Right ventricle myocardium superior (tissue), 1 donor: ENCODE measurements at regions not wholly inside any gene's neighbourhood (a gene's known extent, or its start where the extent isn't known, plus 50 kb on each side); places are given as distances from the start of the nearest gene placed in this dataset.

Experiments used
- ATAC-seq: fragments of 200-7000 bp; cut with Tn5 transposase; one replicate; pipeline ENCODE4 v1.9.1; 2020; ENCODE audit warnings: mild to moderate bottlenecking; ENCODE audit not compliant: poor library complexity
- DNase-seq: peaks from one replicate; pipeline ENCODE4 v3.0.0-alpha.2; 2020
- intact Hi-C: fragments of 100-400 bp; cut with DNase I; formaldehyde crosslinking; loops from one replicate; pipeline ENCODE4 v1.11.2; 2022
- donor health status: DM: no; HTN: yes; CAD: no; lungs with severe emphysema.

- ATAC-seq, result no peak
- intact Hi-C loops, result no loop called here
- no peak for DNase-seq
Measured at GRCh38 chr6:90787446-90787845, 200.6 kb upstream of the MAP3K7 start.

DNA sequence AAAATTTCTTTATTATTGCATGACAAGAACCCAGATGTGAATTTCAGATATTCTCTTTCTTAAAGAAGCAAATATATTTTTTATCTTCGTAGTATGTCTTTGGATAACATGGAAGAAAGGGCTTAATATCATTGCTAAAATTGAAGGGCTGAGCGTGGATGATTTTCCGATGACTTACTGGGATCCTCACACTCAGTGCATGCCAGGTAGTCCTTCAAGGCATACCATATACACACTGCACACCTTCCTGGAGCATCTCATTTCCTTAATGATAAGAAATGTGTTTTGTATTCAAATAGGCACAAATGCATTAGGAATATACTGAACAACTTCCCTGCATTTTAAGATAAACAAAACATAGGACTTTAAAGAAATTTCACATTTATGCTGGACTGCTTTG lies 193.9 kb upstream of the MAP3K7 start:
- no peak for DNase-seq
- intact Hi-C loops, result no loop called here
- no peak for ATAC-seq

DNA sequence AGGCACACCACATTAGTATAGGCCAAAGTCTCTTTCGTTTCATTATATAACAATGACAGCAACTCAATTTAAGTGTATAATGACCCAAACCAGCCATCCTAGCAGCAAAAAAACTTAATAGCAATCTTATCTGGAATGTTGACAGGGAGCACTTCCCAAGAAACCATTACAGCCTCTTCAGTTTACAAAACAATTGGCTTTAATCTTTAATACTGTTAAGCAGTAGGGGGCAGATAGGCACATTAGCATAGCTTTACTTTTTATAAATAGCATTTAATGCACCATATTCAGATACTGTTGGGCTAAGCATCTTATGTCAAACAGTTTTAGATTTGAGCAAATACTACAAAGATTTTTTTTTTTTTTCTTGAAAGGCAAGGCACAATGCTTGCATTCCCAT lies 193.3 kb upstream of the MAP3K7 start:
- DNase-seq (no peak), ATAC-seq (no peak)
- intact Hi-C loops, result no loop called here

DNA sequence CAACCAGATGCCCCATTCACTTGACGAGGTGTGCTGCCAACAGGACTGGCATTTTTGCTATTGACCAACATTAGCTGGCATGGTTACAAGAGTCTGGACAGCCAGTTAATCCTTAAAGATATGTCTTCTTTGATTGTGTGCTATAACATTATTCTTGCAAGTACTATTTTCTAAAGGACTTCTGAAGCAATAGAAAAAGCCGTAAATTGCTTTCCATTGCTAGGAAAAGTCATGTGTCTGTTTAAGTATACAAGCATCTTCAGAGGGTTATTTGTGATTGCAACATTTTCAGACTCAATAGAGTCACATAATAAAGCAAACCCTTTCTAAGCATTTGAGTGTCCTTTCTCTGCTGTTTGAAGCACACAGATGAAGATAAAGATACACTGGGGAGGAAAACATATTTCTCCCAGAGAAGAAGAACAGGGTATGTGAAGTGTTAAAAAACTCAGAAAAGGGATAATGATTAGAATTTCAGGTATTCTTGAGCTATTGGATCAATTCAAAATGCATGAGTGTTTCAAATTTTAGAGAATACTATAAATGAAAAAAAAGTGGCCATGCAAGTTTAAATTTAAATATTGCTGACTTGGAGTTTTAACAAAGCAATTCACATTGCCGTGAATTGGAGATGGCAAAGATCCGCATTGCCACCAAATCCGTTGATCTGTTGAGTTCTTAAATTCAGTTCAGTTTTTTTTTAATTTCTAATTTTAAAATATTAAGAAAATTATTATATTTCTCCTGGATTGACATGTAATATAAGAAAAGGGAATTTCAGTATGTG lies 191.7 kb upstream of the MAP3K7 start:
- DNase-seq (no peak), ATAC-seq (no peak)
- intact Hi-C loops, result no loop called here

DNA sequence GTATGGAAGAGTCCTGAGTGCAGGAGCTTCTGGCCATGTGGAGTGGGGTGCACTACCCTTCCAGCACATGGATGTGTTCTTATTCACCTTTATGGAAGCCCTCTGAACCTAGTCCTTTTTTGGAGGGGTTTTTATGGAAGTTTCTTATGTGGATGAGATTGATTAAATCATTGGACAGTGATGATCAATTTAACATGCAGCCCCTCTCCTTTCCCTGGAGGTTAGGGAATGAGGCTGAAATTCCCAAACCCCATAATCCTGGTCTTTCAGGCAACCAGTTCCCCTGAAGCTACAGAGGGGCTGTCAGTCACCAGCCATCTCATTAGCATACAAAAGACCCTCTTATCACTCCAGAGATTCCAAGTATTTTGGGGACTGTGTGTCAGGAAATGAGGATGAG lies 183.9 kb upstream of the MAP3K7 start:
- no peak for DNase-seq
- no peak for ATAC-seq
- intact Hi-C loops, result no loop called here

- ATAC-seq, result no peak
- intact Hi-C loops, result no loop called here
- no peak for DNase-seq
Measured at GRCh38 chr6:90765895-90766294, 179.0 kb upstream of the MAP3K7 start.

- ATAC-seq, result no peak
- DNase-seq, result no peak
- intact Hi-C loops, result no loop called here
Measured at GRCh38 chr6:90765491-90765890, 178.6 kb upstream of the MAP3K7 start.

DNA sequence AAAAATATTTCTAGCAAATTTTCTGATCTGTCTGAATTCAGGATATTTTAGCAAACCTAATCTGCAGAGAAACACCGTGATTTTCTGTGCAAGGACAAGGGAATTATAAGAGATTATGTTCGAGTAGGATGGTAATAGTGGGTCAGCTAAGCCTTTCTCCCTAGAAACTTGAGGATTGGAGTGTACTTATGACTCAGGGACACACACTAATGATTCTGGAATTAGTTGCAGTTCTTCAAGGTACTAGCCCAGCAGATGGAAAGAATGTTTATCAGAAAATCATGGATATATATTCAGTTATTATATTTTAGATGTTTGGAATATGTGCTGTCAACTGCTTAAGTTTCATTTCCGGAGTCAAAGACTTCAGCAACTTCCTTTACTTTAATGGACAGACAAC lies 177.1 kb upstream of the MAP3K7 start:
- DNase-seq (no peak), ATAC-seq (no peak)
- intact Hi-C loops, result no loop called here

DNA sequence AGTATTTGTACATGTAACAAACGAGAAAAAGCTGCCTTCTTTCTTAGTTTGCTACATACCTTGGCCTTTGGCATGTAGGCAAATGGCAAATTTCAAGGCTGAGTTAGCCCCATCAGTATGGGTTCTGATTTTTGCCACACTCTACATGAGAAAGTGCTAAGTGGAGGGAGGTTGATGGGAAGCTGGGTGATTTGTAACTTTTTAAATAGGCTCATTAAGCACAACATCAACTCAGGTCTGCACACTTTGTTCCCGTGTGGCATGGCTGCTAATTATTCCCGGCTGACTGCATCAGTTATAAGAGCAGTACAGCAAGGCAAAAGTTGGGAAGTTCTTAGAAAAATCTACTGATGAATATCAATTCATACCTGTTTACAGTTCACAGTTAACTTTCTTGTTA lies 172.8 kb upstream of the MAP3K7 start:
- intact Hi-C loops, result no loop called here
- DNase-seq (no peak), ATAC-seq (no peak)

GRCh38 chr6:90758741-90759140 lies 171.9 kb upstream of the MAP3K7 start:
- intact Hi-C loops, result no loop called here
- no peak for DNase-seq
- no peak for ATAC-seq

GRCh38 chr6:90753820-90754643 lies 167.2 kb upstream of the MAP3K7 start:
- ATAC-seq, result no peak
- intact Hi-C loops, result no loop called here
- DNase-seq, result no peak

DNA sequence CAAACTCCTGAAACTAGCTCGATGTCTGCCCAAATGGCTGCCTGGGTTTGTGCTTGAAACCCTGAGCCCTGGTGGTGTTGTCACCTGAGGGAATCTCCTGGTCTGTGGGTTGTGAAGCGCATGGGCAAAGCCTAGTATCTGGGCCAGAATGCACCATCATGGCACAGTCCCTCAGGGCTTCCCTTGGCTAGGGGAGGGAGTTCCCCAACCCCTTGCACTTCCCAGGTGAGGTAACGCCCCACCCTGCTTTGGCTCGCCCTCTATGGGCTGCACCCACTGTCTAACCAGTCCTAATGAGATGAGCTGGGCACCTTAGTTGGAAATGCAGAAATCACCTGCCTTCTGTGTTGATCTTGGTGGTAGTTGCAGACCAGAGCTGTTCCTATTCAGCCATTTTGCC lies 152.9 kb upstream of the MAP3K7 start:
- DNase-seq (no peak), ATAC-seq (no peak)
- intact Hi-C loops, result no loop called here

DNA sequence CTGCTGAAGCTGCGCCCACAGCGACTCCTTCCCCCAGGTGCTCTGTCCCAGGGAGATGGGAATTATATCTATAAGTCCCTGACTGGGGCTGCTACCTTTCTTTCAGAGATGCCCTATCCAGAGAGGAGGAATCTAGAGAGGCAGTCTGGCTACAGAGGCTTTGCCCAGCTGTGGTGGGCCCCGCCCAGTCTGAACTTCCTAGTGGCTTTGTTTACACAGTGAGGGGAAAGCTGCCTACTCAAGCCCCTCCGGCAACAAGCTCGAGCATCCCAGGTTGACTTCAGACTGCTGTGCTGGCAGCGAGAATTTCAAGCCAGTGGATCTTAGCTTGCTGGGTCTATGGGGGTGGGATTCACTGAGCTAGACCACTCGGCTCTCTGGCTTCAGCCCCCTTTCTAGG lies 152.5 kb upstream of the MAP3K7 start:
- intact Hi-C loops, result no loop called here
- no peak for DNase-seq
- ATAC-seq, result no peak

- ATAC-seq (no peak), DNase-seq (no peak)
- intact Hi-C loops, result no loop called here
Measured at GRCh38 chr6:90730151-90730673, 143.3 kb upstream of the MAP3K7 start.

DNA sequence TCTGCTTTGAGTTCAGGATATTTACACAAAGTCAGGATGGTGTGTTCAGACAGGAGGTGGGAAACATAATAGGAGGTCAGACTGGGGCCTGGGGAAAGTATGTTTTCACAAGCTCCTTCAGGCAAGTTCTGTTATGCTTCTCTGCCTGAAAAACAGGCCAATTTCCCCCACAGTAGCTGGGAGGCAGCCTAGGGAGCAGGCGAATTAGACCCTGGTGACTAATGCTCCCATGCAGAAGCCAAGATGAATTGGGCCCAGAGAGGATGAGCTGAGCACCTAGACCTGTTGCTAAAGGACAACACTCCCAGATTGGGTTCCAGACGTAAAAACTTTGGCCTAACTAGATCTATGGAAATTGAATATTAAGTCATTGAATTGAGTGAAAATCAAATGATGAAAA lies 142.2 kb upstream of the MAP3K7 start:
- ATAC-seq, result no peak
- intact Hi-C loops, result no loop called here
- no peak for DNase-seq

- intact Hi-C loops, result no loop called here
- ATAC-seq (no peak), DNase-seq (no peak)
Measured at GRCh38 chr6:90722648-90723047, 135.8 kb upstream of the MAP3K7 start.

DNA sequence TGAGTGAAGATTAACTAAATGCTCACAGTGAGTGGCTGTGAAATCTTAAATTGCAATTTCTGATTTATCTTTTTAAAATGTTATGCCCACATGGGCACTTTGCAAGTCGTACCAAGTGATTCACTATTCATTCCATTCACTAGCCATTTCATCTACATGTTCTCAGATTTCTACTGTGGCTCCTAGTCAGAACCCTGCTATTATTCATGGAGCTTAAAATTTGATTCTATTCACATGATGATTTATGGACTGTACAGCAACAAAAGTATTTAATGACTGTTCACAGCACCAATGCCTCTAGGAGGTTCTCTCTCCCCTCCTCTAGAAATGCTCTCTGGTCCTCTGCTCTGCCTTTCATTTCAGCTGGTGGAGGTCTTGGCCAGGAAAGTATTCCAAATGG lies 133.5 kb upstream of the MAP3K7 start:
- ATAC-seq, result no peak
- intact Hi-C loops, result no loop called here
- no peak for DNase-seq

DNA sequence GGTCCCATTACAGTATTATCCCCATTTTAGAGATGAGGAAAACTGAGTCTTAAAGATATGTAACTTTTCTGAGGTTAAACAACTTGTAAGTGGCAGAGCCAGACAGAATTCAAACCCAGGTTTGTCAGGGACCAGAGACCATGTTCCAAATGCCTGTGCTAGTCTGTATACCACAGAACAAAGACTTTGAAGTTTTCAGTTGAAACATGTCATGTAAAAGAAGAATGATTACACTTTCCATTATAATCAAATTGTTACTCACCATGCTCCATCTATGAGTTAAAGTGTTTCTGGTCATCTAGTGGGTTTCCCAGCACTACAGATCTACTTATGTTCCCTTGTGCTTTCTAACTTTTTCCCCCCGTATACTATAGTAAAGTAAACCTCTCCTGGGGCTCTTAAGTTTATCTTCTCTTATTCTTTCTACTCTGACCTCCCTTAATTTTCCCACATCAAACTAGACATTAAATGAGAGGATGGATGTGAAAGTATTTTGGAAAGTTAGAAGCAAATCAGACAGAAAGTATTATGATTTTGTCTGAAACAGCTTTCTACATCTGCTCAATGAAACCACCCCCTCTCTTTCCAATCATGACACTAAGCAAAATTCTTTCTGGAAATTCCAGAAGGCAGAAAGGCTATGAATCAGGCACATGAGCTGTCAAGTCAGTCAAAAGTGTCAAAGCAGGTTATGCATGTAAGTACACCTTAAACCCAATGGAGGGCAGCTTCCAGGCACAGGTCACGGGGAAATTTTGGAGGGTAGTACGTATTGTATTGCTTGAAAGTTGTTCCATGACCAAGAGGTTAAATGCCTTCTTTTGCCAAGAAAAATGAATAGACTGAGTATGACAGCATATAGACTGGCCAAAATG lies 132.7 kb upstream of the MAP3K7 start:
- intact Hi-C loops, result no loop called here
- DNase-seq (no peak), ATAC-seq (no peak)

DNA sequence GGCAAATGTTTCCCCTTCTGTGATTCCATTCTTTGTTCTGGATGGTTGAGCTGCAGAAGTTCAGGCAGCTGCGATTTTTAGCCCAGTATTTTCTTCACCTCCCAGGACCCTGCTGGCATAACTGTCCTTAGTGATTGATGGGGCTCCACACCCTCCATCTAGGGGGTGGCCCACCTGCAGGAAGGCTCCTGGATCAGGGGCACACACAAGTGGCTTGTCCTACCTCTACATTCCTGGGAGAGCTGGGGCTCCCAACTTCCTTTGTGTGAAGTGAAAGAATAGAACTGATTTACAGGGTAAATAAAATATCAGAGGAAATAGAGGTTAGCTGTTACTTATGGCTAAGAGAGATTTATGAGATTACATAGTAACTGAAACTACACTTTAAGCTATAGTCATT lies 129.5 kb upstream of the MAP3K7 start:
- intact Hi-C loops, result no loop called here
- DNase-seq (no peak), ATAC-seq (no peak)
